ENCODE measurements at regions not wholly inside any gene's neighbourhood (a gene's known extent, or its start where the extent isn't known, plus 50 kb on each side); places are given as distances from the start of the nearest gene placed in this dataset.

DNA sequence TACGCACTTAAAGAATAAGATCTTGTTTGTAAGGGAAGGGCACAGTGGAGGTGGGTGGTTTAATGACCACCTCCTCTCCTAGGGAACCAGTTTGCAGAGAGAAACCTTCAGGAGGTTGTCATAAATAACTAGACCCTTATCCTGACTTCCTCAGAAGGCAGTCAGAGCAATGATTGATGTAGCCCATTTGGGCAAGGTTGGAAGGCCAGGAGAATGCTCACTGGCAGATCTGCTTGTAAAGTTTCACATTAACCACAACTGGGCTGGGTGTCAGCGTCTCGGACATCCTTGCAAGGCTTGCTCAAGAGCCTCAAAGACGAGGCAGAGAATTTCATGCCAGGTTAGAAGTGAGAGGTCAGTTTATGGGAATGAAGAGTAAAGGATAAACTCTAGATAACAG is 87.6 kb upstream of the TRABD2B start:
- intact Hi-C loops (cut with micrococcal nuclease) (no loop called here), in situ Hi-C loops (cut with MboI) (no loop called here)
- no peak overlapping the region for H3K4me3 ChIP-seq
- no peak for FAIRE-seq
- 0% methylated on average over 4 of the region's 4 CpGs for WGBS (ENCODE audit: insufficient coverage, low coverage, missing lambda C conversion rate)
- no peak overlapping the region for H3K9ac ChIP-seq (ENCODE audit: insufficient read depth in 1 of 2, low read depth in 2 of 2, low read length in 2 of 2)
- peaks cover 0 to 6% of the 10 kb centered on the region in 2 experiments; a peak in 2 of 5 replicates for H3K27me3 ChIP-seq (ENCODE audit: control insufficient read depth in 2 of 2, insufficient read depth in 2 of 2, low read length in 2 of 2)
- ATAC-seq, result no peak
- H3K36me3 ChIP-seq (ENCODE audit: control insufficient read depth, insufficient read depth, low read length), result no peaks in the 10 kb centered on the region
- H3K27ac ChIP-seq (ENCODE audit: extremely low read depth, low read depth, low read length), result no peak overlapping the region
- no peaks in the 10 kb centered on the region for H3K79me2 ChIP-seq (ENCODE audit: control insufficient read depth, insufficient read depth, low read length)
- no peak for TF ChIP-seq KDM1A (IDR thresholded peaks at IDR 0.05)
- TF ChIP-seq RBM39 (optimal IDR thresholded peaks at IDR 0.05; ENCODE audit: low read depth, low read length), result no peak
- no peak for TF ChIP-seq GABPB1 (CRISPR knock-in tag; IDR thresholded peaks at IDR 0.05)
- TF ChIP-seq MTA3 (IDR thresholded peaks at IDR 0.05; ENCODE audit: borderline replicate concordance), result no peak
- TF ChIP-seq ZNF431 (CRISPR knock-in tag; IDR thresholded peaks at IDR 0.05), result no peak
- TF ChIP-seq KLF10 (CRISPR knock-in tag; IDR thresholded peaks at IDR 0.05), result no peak
- TF ChIP-seq, protein P1, sequence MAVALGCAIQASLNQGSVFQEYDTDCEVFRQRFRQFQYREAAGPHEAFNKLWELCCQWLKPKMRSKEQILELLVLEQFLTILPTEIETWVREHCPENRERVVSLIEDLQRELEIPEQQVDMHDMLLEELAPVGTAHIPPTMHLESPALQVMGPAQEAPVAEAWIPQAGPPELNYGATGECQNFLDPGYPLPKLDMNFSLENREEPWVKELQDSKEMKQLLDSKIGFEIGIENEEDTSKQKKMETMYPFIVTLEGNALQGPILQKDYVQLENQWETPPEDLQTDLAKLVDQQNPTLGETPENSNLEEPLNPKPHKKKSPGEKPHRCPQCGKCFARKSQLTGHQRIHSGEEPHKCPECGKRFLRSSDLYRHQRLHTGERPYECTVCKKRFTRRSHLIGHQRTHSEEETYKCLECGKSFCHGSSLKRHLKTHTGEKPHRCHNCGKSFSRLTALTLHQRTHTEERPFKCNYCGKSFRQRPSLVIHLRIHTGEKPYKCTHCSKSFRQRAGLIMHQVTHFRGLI (CRISPR knock-in tag; IDR thresholded peaks at IDR 0.05), result no peak
- no peak for TF ChIP-seq IRF9 (tag; IDR thresholded peaks at IDR 0.05)
- no peak for TF ChIP-seq ZBTB8A (IDR thresholded peaks at IDR 0.05; ENCODE audit: partially characterized antibody)
- no peak for TF ChIP-seq ESRRA (IDR thresholded peaks at IDR 0.05; ENCODE audit: borderline replicate concordance, low read depth)
- TF ChIP-seq FIP1L1 (IDR thresholded peaks at IDR 0.05; ENCODE audit: low read depth, low read length, poor library complexity, severe bottlenecking), result no peak
- TF ChIP-seq ZNF695 (CRISPR knock-in tag; IDR thresholded peaks at IDR 0.05), result no peak
- BruUV-seq (replicated peaks), result no TSS peak
- H4K20me1 ChIP-seq (replicated peaks; ENCODE audit: control insufficient read depth, insufficient read depth, low read length), result no peaks in the 10 kb centered on the region
- ChIA-PET POLR2A (no interaction called here), CTCF (ENCODE audit: low intra/inter-chr PET ratio) (no interaction called here)
- no peak overlapping the region for H2AFZ ChIP-seq (ENCODE audit: low read depth, low read length)
- DNase-seq (ENCODE audit: extremely low read depth in 1 of 4, low spot score in 3 of 4), result no peak
- H3K9me3 ChIP-seq (replicated peaks; ENCODE audit: control insufficient read depth, insufficient read depth, low read depth, low read length), result no peaks in the 10 kb centered on the region
- peaks cover 0 to 5% of the 10 kb centered on the region in 2 experiments; a peak in 1 of 5 replicates for H3K4me1 ChIP-seq (replicated peaks in 1 of 2; ENCODE audit: control insufficient read depth in 2 of 2, insufficient read depth in 2 of 2, low read length in 2 of 2)
- no peak overlapping the region for H3K4me2 ChIP-seq (ENCODE audit: insufficient read depth, low read length)
- H3K9me1 ChIP-seq (ENCODE audit: control insufficient read depth, insufficient read depth, low read length), result no peaks in the 10 kb centered on the region

Data from K562 (cell line).